ENCODE measurements at regions not wholly inside any gene's neighbourhood (a gene's known extent, or its start where the extent isn't known, plus 50 kb on each side); places are given as distances from the start of the nearest gene placed in this dataset.

DNA sequence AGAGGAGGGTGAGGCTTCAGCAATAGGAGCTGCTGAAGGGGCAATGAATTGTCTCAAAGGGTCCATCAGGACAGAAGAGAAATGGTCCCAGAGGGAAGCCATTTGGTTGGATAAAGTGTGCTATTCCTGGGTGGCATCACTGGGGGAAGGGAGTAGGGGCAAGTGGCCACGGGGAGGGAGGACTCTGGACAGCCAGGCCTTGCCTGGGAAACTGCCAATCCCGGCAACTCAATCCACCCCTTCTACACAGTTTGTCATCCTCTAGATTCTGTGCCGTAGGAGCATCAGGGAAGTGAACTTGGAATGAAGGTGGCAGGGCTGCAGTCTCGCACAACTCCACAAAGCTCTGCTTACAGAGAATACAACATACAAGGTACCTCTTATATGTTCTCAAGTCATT, 59.5 kb upstream of the RIPOR2 start:
- DNase-seq (ENCODE audit: low read depth), result no peak
- TF ChIP-seq, protein P1, sequence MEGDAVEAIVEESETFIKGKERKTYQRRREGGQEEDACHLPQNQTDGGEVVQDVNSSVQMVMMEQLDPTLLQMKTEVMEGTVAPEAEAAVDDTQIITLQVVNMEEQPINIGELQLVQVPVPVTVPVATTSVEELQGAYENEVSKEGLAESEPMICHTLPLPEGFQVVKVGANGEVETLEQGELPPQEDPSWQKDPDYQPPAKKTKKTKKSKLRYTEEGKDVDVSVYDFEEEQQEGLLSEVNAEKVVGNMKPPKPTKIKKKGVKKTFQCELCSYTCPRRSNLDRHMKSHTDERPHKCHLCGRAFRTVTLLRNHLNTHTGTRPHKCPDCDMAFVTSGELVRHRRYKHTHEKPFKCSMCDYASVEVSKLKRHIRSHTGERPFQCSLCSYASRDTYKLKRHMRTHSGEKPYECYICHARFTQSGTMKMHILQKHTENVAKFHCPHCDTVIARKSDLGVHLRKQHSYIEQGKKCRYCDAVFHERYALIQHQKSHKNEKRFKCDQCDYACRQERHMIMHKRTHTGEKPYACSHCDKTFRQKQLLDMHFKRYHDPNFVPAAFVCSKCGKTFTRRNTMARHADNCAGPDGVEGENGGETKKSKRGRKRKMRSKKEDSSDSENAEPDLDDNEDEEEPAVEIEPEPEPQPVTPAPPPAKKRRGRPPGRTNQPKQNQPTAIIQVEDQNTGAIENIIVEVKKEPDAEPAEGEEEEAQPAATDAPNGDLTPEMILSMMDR (IDR thresholded peaks at IDR 0.05; ENCODE audit: low read length, missing control alignments), result no peak
- no peak overlapping the region for H3K4me3 ChIP-seq (replicated peaks; ENCODE audit: low read depth, low read length)

DNA sequence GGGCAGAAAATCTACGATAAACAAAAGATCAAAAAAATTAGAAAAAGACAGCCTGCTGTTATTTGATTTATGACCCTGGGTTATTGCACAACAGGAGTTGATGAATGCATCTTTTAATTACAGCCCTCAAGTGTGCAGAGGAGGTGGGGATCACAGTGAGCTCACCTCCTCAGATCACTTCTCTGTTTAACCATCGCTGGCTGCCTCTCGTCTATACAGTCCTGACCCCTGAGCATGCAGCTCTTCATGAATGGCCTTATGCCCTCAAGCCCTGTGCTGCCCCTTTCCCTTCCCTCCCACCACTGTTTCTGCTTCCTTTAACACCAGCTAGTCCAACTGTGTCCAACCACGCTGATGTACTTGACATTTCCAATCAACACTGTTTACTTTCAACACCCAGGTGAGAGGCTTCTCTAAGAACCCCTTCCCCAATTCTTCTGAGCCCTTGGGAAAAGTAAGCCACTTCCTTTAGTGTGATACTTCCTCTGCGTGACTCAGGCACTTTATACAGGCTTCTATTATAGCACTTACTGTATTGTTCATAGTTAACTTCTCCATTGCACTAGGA, 60.6 kb upstream of the RIPOR2 start:
- no peak overlapping the region for H3K4me3 ChIP-seq (replicated peaks; ENCODE audit: low read depth, low read length)
- TF ChIP-seq, protein P1 (IDR thresholded peaks at IDR 0.05; ENCODE audit: low read length, missing control alignments), result no peak
- no peak for DNase-seq (ENCODE audit: low read depth)

DNA sequence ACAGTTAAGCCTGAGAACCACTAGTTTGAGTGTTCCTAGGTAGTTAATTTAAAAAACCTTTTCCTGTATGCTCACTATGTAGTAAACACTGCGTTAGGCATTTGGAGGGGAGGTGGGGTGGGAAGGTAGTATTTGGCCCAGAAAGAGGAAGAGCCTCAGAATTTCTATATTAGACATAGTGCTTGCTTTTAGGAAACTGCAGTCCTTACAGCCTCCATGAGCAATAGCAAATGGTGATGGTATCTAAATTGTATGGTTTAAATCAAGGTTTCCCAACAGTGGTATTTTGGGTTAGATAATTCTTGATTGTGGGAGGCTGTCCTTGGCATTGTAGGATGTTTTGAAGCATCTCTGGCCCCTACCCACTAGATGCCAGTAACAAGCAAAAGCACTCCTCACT, 61.5 kb upstream of the RIPOR2 start:
- H3K4me3 ChIP-seq (replicated peaks; ENCODE audit: low read depth, low read length), result no peak overlapping the region
- DNase-seq (ENCODE audit: low read depth), result no peak
- TF ChIP-seq, protein P1 (IDR thresholded peaks at IDR 0.05; ENCODE audit: low read length, missing control alignments), result no peak

DNA sequence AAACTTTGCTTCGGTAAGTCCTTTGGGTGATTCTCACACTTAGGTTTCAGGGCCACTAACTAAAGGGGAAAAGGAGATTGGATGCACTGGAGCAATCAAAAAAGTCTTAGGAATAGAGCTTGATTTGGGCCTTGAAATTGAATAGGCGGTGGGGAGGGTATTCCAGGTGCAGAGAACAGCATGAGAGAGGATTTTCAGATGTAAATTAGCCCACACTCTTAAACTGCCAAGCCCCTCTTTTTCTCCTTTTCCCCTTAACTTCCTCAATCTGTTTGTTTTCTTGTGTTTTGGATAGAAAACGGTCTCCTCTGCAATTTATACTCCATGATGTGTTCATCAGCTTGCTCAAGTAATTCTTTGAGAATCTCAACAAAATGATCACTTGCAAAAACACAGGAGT, 62.1 kb upstream of the RIPOR2 start:
- TF ChIP-seq, protein P1 (IDR thresholded peaks at IDR 0.05; ENCODE audit: low read length, missing control alignments), result no peak
- DNase-seq (ENCODE audit: low read depth), result no peak
- H3K4me3 ChIP-seq (replicated peaks; ENCODE audit: low read depth, low read length), result no peak overlapping the region

DNA sequence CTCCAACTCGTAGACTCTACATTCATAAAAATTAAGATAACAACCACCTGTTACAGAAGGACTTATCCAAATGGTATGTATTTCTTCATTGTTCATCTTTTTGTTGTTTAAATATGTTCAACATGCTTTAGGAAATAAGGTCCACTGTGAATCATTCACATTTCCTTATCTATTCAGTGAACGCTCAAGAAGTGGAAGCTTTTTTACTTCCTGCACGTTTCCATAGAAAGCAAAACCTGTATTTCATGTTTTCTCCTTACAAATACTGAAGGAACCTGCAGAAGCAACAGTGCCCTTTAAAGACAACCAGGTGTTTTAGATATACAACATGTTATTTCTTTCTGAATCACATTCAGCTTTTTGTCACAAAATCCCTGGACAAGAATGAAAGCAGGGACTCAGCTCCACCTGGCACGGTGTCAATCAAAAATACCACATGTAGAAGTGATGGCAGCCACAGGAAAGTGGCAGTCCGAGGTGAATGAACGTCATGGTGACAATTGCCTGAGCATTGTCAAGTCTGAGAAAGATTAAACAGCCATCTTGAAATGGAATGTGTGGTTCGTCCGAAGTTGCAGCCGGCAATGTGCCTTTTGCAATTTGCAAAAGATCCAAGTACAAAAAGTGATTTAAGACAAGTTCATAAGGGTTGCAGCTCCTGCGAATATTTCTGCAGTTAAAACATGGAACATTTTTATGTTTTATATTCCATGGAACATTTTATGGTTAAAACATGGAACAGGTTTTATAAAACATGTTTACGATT, 66.7 kb upstream of the RIPOR2 start:
- no peak overlapping the region for H3K4me3 ChIP-seq (replicated peaks; ENCODE audit: low read depth, low read length)
- peak; percentile 39 for DNase-seq (ENCODE audit: low read depth)
- TF ChIP-seq, protein P1 (IDR thresholded peaks at IDR 0.05; ENCODE audit: low read length, missing control alignments), result no peak

DNA sequence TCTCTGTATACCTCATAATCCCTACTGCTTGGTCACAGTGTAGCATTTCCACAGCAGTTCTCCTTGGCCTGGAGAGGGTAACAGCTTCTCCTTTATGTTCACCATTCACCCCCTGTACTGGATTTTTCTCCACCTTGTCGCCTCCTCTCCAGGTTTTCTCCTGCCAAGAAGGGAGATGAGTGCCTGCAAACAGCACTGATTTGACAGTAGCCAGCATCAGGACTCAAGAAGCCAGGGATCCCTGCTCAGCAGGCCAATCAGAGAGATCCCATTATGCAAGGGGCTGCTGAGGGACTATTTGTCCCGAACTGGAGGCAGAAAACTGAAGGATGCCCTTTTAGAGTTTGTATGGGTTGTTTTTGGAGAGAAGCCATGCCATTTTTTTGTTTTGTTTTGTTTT, 68.6 kb upstream of the RIPOR2 start:
- DNase-seq (ENCODE audit: low read depth), result no peak
- TF ChIP-seq, protein P1 (IDR thresholded peaks at IDR 0.05; ENCODE audit: low read length, missing control alignments), result no peak
- no peak overlapping the region for H3K4me3 ChIP-seq (replicated peaks; ENCODE audit: low read depth, low read length)

DNA sequence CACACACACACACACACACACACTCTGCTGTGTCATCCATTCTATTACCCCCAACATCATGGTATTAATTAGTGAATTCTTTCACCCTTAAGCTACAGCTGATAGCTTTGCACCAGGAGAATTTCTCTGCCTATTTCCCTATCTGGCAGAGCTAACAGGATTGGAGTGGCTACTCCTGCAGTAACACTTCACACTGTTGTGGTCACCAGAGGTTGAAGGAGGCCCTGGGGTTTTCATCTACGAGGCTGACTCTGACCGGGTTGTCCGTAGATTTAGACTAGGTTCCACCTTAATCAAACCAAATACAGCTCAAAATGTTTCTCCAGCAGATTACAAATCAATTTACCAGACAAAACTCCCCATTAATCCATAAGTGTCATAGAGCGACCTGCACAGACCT, 69.2 kb upstream of the RIPOR2 start:
- DNase-seq (ENCODE audit: low read depth), result no peak

More for the DNA sequence above, 69.2 kb upstream of the RIPOR2 start:
- TF ChIP-seq, protein P1 (IDR thresholded peaks at IDR 0.05; ENCODE audit: low read length, missing control alignments), result no peak
- H3K4me3 ChIP-seq (replicated peaks; ENCODE audit: low read depth, low read length), result no peak overlapping the region
